ENCODE measurements at regions not wholly inside any gene's neighbourhood (a gene's known extent, or its start where the extent isn't known, plus 50 kb on each side); places are given as distances from the start of the nearest gene placed in this dataset.

- DNase-seq: no peak
Measured at GRCh38 chr17:51563961-51564360, 303.6 kb downstream of the UTP18 start.

GRCh38 chr17:51572115-51572514 is 311.8 kb downstream of the UTP18 start:
- DNase-seq: no peak
